Brain microvascular endothelial cell (primary cell): ENCODE measurements at regions not wholly inside any gene's neighbourhood (a gene's known extent, or its start where the extent isn't known, plus 50 kb on each side); places are given as distances from the start of the nearest gene placed in this dataset.

Experiments used
- DNase-seq: peaks from one replicate; pipeline ENCODE4 v3.0.0-alpha.2; 2020
- H3K27ac ChIP-seq: fragments of 250-450 bp; sonication (Bioruptor Pico); 2 replicates; pipeline ENCODE4 v1.5.1; 2020; ENCODE audit warnings: mild to moderate bottlenecking, moderate library complexity
- H3K27me3 ChIP-seq: fragments of 250-450 bp; sonication (Bioruptor Pico); replicated peaks from 2 replicates; pipeline ENCODE4 v1.5.1; 2020; ENCODE audit warnings: mild to moderate bottlenecking
- H3K36me3 ChIP-seq: fragments of 250-450 bp; sonication (Bioruptor Pico); replicated peaks from 2 replicates; pipeline ENCODE4 v1.5.1; 2020; ENCODE audit warnings: mild to moderate bottlenecking
- H3K4me3 ChIP-seq: 2 replicates; pipeline ENCODE4 v1.5.1; 2011; ENCODE audit warnings: low read depth, mild to moderate bottlenecking, control low read depth, low read length, moderate library complexity
- in situ Hi-C: cut with HindIII; loops from 2 replicates; pipeline ENCODE4 v1.10.0; 2017; ENCODE audit warnings: low sequenced_read_pairs, low pct_ligation_motif_present
- TF ChIP-seq, protein P1 (sequence below): IDR thresholded peaks from 2 replicates; pipeline ENCODE4 v1.5.1; 2011; ENCODE audit warnings: low read depth, mild to moderate bottlenecking, moderate library complexity, low read length, control low read depth, inconsistent platforms; ENCODE audit errors: missing control alignments

DNA sequence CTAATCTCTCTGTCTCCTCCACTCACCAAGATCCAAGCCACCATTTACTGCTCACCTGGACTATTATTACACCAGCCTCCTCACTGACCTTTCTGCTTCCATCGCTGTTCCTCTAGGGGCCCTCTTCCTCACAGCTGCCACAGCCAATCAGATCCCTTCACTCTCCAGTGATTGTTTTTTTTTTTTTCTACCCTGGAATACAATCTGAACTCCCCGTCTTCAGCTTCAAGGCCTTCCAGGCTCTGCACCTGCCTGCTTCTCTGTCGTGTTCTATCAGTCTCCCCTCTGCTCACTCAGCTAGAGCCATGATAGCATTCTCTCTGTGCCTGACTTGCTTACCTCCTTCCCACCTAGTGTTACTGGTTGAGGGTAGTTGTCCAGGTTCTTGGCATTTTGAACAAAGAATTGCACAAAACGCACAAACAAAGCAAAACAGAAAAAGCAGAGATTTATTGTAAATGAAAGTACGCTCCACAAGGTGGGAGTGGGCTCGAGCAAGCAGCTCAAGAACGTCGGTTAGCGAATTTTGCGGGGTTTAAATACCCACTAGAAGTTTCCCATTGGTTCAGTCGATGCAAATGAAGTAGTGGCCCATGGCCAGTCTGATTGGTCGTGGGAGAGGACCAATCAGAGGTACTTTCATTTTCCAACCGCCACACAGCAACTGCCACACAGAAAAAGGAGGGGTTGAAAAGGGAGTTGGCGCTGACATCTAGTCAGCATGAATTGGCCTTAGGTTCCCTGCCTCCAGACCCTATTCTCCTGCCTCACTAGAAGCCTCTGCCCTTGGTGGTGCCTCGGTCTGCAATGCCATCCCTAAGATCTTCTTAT lies 188.9 kb downstream of the TLE3 start:
- Histone ChIP-seq H3K36me3 (no peaks in the 10 kb centered on the region), H3K27me3 (peaks cover 2% of the 10 kb centered on the region), H3K4me3 (no peak overlapping the region), H3K27ac (no peak overlapping the region)
- no peak for DNase-seq
- TF ChIP-seq, protein P1, sequence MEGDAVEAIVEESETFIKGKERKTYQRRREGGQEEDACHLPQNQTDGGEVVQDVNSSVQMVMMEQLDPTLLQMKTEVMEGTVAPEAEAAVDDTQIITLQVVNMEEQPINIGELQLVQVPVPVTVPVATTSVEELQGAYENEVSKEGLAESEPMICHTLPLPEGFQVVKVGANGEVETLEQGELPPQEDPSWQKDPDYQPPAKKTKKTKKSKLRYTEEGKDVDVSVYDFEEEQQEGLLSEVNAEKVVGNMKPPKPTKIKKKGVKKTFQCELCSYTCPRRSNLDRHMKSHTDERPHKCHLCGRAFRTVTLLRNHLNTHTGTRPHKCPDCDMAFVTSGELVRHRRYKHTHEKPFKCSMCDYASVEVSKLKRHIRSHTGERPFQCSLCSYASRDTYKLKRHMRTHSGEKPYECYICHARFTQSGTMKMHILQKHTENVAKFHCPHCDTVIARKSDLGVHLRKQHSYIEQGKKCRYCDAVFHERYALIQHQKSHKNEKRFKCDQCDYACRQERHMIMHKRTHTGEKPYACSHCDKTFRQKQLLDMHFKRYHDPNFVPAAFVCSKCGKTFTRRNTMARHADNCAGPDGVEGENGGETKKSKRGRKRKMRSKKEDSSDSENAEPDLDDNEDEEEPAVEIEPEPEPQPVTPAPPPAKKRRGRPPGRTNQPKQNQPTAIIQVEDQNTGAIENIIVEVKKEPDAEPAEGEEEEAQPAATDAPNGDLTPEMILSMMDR, result no peak
- in situ Hi-C loops, result no loop called here

GRCh38 chr15:69909719-69910444 lies 187.8 kb downstream of the TLE3 start:
- TF ChIP-seq, protein P1, result no peak
- in situ Hi-C loops, result no loop called here
- no peak overlapping the region for H3K27ac ChIP-seq
- DNase-seq, result no peak
- H3K27me3 ChIP-seq, result peaks cover 2% of the 10 kb centered on the region
- H3K4me3 ChIP-seq, result no peak overlapping the region
- no peaks in the 10 kb centered on the region for H3K36me3 ChIP-seq

DNA sequence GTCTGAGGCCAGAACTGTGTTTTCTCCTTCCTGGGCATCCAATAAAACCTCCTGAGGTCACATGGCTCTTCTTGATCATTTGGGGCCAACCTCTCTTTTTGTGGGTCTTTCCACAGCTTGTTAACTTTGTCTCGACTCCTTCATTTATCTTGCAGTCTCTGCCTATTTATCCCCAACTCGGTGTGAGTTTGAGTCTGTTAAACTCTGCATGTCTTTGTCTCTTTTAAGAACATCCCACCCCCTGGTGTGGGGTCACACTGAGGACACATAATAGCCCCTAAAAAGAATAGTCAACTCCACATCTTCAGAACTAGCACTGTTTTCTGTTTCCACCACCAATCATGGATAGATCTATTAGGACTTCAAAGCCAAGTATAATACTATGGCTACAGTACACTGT lies 187.2 kb downstream of the TLE3 start:
- TF ChIP-seq, protein P1, result no peak
- in situ Hi-C loops, result no loop called here
- no peaks in the 10 kb centered on the region for H3K36me3 ChIP-seq
- peaks cover 2% of the 10 kb centered on the region for H3K27me3 ChIP-seq
- H3K27ac ChIP-seq, result no peak overlapping the region
- no peak overlapping the region for H3K4me3 ChIP-seq
- no peak for DNase-seq

DNA sequence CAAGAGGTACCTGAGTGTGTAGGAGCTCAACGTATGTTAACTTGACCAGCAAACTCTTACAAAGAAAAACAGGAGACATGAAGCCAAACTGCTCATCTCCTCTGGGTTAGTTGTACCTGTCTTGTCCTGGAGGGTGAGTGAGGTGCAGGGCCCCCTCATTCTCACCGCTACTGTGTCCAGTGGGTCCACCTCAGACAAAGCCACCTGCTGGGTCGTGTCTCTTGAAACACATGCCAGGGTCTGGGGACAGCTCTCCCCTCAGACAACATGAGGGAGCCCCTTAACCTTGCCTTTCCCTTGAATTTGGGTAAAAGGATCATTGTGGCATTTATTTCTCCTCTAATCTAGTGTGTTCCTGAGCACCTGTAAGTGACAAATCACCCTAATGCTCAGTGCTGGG lies 185.6 kb downstream of the TLE3 start:
- in situ Hi-C loops, result no loop called here
- TF ChIP-seq, protein P1, result no peak
- no peak overlapping the region for H3K4me3 ChIP-seq
- no peak for DNase-seq
- H3K27me3 ChIP-seq, result peaks cover 4% of the 10 kb centered on the region
- no peaks in the 10 kb centered on the region for H3K36me3 ChIP-seq
- H3K27ac ChIP-seq, result no peak overlapping the region

- TF ChIP-seq, protein P1, result no peak
- in situ Hi-C loops, result no loop called here
- no peaks in the 10 kb centered on the region for H3K36me3 ChIP-seq
Observed at GRCh38 chr15:69914040-69914439, 183.7 kb downstream of the TLE3 start.

More at GRCh38 chr15:69914040-69914439, 183.7 kb downstream of the TLE3 start:
- H3K27ac ChIP-seq, result no peak overlapping the region
- peaks cover 4% of the 10 kb centered on the region for H3K27me3 ChIP-seq
- DNase-seq, result no peak
- H3K4me3 ChIP-seq, result no peak overlapping the region
